ENCODE measurements at regions not wholly inside any gene's neighbourhood (a gene's known extent, or its start where the extent isn't known, plus 50 kb on each side); places are given as distances from the start of the nearest gene placed in this dataset.

- no peak overlapping the region for H3K4me3 ChIP-seq
Measured at GRCh38 chr17:14750866-14751265, 450.0 kb downstream of the HS3ST3B1 start.

GRCh38 chr17:14749269-14749668 is 448.4 kb downstream of the HS3ST3B1 start:
- TF ChIP-seq, protein P1, sequence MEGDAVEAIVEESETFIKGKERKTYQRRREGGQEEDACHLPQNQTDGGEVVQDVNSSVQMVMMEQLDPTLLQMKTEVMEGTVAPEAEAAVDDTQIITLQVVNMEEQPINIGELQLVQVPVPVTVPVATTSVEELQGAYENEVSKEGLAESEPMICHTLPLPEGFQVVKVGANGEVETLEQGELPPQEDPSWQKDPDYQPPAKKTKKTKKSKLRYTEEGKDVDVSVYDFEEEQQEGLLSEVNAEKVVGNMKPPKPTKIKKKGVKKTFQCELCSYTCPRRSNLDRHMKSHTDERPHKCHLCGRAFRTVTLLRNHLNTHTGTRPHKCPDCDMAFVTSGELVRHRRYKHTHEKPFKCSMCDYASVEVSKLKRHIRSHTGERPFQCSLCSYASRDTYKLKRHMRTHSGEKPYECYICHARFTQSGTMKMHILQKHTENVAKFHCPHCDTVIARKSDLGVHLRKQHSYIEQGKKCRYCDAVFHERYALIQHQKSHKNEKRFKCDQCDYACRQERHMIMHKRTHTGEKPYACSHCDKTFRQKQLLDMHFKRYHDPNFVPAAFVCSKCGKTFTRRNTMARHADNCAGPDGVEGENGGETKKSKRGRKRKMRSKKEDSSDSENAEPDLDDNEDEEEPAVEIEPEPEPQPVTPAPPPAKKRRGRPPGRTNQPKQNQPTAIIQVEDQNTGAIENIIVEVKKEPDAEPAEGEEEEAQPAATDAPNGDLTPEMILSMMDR (IDR thresholded peaks at IDR 0.05): no peak
- Histone ChIP-seq H3K4me3 (no peak overlapping the region), H3K27ac (no peak overlapping the region)
- DNase-seq (ENCODE audit: low spot score): no peak

More at GRCh38 chr17:14750866-14751265, 450.0 kb downstream of the HS3ST3B1 start:
- no peak overlapping the region for H3K27ac ChIP-seq
- DNase-seq (ENCODE audit: low spot score): no peak
- TF ChIP-seq, protein P1 (IDR thresholded peaks at IDR 0.05): no peak

DNA sequence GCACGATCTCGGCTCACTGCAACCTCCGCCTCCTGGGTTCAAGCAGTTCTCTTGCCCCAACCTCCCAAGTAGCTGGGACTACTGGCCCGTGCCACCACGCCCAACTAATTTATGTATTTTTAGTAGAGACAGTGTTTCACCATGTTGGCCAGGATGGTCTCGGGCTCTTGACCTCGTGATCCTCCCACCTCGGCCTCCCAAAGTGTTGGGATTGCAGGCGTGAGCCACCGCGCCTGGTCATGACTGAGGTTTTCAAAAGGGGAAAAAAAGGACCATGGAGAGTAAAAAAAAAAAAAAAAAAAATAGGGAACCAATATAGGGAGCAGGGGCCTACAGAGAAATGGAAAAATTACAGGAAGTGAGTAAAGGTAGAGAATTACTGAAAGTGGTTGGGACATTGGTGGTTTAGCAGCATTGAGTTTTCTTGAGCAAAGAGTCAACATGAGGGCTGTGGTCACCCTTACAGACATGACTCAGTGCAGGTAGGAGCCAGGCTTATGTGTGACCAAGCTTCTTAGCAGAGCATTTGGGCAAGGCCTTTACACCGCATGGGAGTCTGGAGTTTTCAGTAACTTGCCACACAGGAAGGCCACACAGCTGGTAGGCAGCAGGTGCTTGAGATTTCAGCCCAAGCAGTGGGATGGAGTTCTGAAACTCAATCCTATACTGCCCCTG is 447.3 kb downstream of the HS3ST3B1 start:
- Histone ChIP-seq H3K27ac (no peak overlapping the region), H3K4me3 (no peak overlapping the region)
- TF ChIP-seq, protein P1 (IDR thresholded peaks at IDR 0.05): no peak
- DNase-seq (ENCODE audit: low spot score): no peak

DNA sequence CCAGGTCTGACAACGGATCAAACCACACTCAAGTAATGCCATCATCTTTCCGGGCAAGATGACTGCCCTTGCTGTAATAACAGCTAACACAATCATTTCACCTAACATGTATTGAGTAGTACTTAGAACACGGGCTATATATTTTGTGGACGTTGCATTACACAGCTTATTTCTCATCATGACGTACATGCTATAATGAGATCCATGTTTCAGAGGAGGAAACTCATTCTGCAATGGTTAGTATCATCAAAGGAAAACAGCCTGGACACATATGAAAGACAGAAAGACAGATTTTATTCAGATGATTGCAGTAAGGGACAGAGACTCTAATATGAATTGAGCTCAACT is 446.7 kb downstream of the HS3ST3B1 start:
- no peak overlapping the region for H3K4me3 ChIP-seq
- no peak overlapping the region for H3K27ac ChIP-seq
- TF ChIP-seq, protein P1 (IDR thresholded peaks at IDR 0.05): no peak
- no peak for DNase-seq (ENCODE audit: low spot score)

DNA sequence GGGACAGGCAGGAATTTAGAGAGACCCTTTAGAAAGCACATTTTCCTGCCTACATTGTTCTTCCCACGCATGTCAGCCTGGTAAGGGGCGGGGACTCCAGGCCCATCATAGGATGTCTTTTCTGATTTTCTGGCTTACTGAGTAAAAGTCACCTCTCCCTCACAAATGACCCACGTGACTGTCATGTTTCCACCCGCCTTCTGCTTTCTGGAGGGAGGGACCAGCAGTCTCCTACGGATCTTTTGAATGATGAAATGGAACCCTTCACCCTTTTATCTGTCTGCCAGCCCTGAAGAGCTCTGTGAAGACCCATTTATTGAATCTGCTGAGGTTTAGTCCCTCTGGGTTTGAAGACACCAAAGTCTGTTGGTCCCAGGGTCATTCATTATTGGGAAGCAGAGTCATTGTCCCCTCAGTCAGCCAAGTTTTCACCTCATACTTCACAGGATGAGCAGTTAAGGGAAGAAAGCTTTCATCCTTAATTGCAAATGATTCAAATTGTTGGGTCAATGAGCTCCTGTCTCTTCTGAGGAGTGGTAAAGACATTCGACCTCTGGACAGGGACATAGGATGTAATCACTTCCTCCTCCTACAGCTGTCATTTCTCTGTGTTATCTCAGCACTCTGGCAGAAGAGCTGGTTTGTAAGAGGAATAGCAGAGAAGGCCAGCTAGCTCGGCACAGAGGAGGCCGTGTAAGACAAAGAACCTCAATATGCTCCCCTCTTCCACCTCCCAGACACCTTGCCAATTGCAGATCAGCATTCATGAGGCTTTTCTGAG is 446.1 kb downstream of the HS3ST3B1 start:
- no peak overlapping the region for H3K27ac ChIP-seq
- no peak for DNase-seq (ENCODE audit: low spot score)
- H3K4me3 ChIP-seq: no peak overlapping the region
- TF ChIP-seq, protein P1 (IDR thresholded peaks at IDR 0.05): no peak

DNA sequence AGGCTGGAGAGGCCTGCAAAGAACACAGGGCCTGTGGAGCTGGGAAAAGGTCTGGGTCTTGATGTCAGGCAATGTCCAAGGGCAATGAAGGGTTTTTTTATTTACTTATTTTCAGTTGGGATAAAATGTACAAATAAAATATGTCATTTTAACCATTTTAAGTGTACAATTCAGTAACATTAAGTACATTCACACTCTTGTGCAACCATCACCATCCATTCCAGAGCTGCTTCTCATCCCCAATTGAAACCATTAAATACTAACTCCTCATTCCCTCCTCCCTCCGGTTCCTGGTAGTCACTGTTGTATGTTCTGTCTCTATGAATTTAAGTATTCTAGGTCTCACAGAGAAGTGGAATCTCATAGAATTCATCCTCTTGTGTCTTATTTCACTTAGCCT is 444.7 kb downstream of the HS3ST3B1 start:
- no peak overlapping the region for H3K27ac ChIP-seq
- no peak for DNase-seq (ENCODE audit: low spot score)
- no peak overlapping the region for H3K4me3 ChIP-seq
- TF ChIP-seq, protein P1 (IDR thresholded peaks at IDR 0.05): no peak
